Activated B cell treated with CpG ODN at 0.5 μM for 24 hours (primary cell): ENCODE measurements at regions not wholly inside any gene's neighbourhood (a gene's known extent, or its start where the extent isn't known, plus 50 kb on each side); places are given as distances from the start of the nearest gene placed in this dataset.

Experiments used
- ATAC-seq: fragments of 200-7000 bp; cut with Tn5 transposase; one replicate; pipeline ENCODE4 v1.10.0; 2021; ENCODE audit warnings: low read depth, mild to moderate bottlenecking, moderate library complexity
- CTCF ChIA-PET: fragments of 350-600 bp; sonication (Branson Sonifier 250); formaldehyde crosslinking; loops from one replicate; lab custom pipeline; 2021; ENCODE audit warnings: antibody characterized with exemption; lab: Charles Lee
- POLR2A ChIA-PET: fragments of 350-600 bp; sonication (Branson Sonifier 250); formaldehyde crosslinking; loops from one replicate; lab custom pipeline; 2021; ENCODE audit warnings: antibody characterized with exemption; lab: Charles Lee
- DNase-seq: peaks from one replicate; pipeline ENCODE4 v3.0.0; 2022
- H3K27ac Mint-ChIP-seq: one replicate; pipeline ENCODE4 v1.8.0; 2020; ENCODE audit warnings: mixed read lengths
- H3K27me3 Mint-ChIP-seq: one replicate; pipeline ENCODE4 v1.8.0; 2021; ENCODE audit warnings: mixed read lengths
- H3K36me3 Mint-ChIP-seq: one replicate; pipeline ENCODE4 v1.8.0; 2021; ENCODE audit warnings: low read depth, mixed read lengths
- H3K4me1 Mint-ChIP-seq: one replicate; pipeline ENCODE4 v1.8.0; 2021; ENCODE audit warnings: mixed read lengths
- H3K4me3 Mint-ChIP-seq: one replicate; pipeline ENCODE4 v1.8.0; 2020; ENCODE audit warnings: mild to moderate bottlenecking, mixed read lengths
- H3K9me3 Mint-ChIP-seq: one replicate; pipeline ENCODE4 v1.8.0; 2020; ENCODE audit warnings: mixed read lengths
- intact Hi-C: fragments of 100-400 bp; cut with micrococcal nuclease; formaldehyde crosslinking; loops from one replicate; pipeline ENCODE4 v1.15.1; 2024
- TF ChIP-seq, protein P1 (sequence below): fragments of 200-600 bp; IDR thresholded peaks from one replicate; pipeline ENCODE4 v1.8.0; 2022; ENCODE audit warnings: antibody characterized with exemption, mild to moderate bottlenecking

DNA sequence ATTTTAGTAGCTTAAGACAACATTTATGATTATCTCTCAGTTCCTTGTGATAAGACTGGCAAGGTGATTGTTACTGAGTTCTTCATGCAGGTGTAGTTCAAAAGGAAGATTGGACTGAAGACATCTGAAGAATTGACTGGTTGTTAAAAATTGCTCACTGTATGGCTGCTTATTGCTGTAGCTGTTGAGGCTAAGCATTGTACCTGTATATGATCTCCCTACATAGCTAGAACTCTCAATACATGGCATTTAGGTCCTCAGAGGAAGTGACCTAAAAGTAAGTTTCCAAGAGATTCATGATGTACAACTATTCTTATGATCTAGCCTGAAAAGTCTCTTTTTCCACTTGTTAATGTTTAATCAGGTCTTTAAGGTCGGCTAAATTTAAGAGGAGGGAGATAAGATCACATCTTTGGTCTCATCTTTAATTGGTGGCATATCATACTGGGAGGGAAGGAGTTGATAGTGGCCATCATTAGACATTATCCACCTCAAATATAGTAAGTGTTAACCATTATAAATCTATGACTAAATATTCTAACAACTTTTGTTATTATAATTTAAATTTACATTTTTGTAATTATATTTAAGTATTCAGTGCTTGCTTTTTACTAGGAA is 401.2 kb upstream of the EPHA7 start:
- no peak for ATAC-seq
- TF ChIP-seq, protein P1, sequence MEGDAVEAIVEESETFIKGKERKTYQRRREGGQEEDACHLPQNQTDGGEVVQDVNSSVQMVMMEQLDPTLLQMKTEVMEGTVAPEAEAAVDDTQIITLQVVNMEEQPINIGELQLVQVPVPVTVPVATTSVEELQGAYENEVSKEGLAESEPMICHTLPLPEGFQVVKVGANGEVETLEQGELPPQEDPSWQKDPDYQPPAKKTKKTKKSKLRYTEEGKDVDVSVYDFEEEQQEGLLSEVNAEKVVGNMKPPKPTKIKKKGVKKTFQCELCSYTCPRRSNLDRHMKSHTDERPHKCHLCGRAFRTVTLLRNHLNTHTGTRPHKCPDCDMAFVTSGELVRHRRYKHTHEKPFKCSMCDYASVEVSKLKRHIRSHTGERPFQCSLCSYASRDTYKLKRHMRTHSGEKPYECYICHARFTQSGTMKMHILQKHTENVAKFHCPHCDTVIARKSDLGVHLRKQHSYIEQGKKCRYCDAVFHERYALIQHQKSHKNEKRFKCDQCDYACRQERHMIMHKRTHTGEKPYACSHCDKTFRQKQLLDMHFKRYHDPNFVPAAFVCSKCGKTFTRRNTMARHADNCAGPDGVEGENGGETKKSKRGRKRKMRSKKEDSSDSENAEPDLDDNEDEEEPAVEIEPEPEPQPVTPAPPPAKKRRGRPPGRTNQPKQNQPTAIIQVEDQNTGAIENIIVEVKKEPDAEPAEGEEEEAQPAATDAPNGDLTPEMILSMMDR, result no peak
- no peaks in the 10 kb centered on the region for H3K27me3 Mint-ChIP-seq

DNA sequence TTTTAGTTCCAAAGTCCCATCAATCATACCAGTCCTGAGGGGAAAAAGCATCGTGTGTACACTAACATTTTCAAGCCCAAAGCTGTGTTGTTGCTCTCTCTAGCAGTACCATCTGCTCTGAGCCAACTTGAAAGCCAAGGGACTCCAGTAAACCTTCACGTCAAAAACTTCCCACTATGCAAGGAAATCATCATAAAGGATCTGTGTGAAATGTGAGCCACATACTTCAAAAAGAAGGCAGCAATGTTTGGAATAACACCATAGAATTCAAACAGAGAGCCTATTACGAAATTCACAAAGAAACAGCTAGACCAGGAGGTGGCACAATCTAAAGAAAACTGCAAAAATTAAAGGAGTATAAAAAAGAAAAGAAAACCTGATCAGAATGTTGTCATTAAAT is 399.8 kb upstream of the EPHA7 start:
- H3K36me3 Mint-ChIP-seq, result no peaks in the 10 kb centered on the region
- POLR2A ChIA-PET, result no interaction called here
- H3K27ac Mint-ChIP-seq, result no peak overlapping the region

More for the DNA sequence above, 401.2 kb upstream of the EPHA7 start:
- intact Hi-C loops, result no loop called here
- POLR2A ChIA-PET, result no interaction called here
- DNase-seq, result no peak
- Mint-ChIP-seq H3K4me1 (no peaks in the 10 kb centered on the region), H3K27ac (no peak overlapping the region), H3K36me3 (no peaks in the 10 kb centered on the region), H3K9me3 (peaks cover 3% of the 10 kb centered on the region), H3K4me3 (no peak overlapping the region)
- CTCF ChIA-PET, result no interaction called here

DNA sequence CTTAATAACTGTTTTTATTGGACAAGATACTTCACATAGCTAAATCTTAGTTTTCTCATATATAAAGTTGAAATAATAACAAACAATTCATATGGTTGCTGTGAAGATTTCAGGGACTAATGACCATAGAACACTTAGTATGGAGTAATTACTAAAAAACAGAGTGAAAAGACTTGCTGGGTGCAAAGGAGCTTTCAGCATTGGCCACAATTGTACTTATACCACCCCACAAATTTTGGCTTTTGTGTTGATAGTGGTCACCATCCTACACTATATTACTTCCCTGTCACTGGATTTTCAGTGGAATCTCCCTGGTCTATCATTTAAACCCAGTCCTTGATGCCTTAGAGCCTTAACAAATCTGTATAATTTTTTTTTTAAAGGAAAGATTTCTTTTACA is 398.6 kb upstream of the EPHA7 start:
- no peak overlapping the region for H3K4me3 Mint-ChIP-seq
- POLR2A ChIA-PET, result no interaction called here
- CTCF ChIA-PET, result no interaction called here
- TF ChIP-seq, protein P1, result no peak
- intact Hi-C loops, result no loop called here
- no peak overlapping the region for H3K27ac Mint-ChIP-seq
- H3K36me3 Mint-ChIP-seq, result no peaks in the 10 kb centered on the region
- no peaks in the 10 kb centered on the region for H3K27me3 Mint-ChIP-seq
- no peak for DNase-seq
- ATAC-seq, result no peak
- peaks cover 3% of the 10 kb centered on the region for H3K9me3 Mint-ChIP-seq
- H3K4me1 Mint-ChIP-seq, result no peaks in the 10 kb centered on the region

More for the DNA sequence above, 399.8 kb upstream of the EPHA7 start:
- H3K4me3 Mint-ChIP-seq, result no peak overlapping the region
- ATAC-seq (no peak), DNase-seq (no peak)
- peaks cover 3% of the 10 kb centered on the region for H3K9me3 Mint-ChIP-seq
- H3K27me3 Mint-ChIP-seq, result no peaks in the 10 kb centered on the region
- intact Hi-C loops, result no loop called here
- no peaks in the 10 kb centered on the region for H3K4me1 Mint-ChIP-seq
- TF ChIP-seq, protein P1, result no peak
- CTCF ChIA-PET, result no interaction called here

DNA sequence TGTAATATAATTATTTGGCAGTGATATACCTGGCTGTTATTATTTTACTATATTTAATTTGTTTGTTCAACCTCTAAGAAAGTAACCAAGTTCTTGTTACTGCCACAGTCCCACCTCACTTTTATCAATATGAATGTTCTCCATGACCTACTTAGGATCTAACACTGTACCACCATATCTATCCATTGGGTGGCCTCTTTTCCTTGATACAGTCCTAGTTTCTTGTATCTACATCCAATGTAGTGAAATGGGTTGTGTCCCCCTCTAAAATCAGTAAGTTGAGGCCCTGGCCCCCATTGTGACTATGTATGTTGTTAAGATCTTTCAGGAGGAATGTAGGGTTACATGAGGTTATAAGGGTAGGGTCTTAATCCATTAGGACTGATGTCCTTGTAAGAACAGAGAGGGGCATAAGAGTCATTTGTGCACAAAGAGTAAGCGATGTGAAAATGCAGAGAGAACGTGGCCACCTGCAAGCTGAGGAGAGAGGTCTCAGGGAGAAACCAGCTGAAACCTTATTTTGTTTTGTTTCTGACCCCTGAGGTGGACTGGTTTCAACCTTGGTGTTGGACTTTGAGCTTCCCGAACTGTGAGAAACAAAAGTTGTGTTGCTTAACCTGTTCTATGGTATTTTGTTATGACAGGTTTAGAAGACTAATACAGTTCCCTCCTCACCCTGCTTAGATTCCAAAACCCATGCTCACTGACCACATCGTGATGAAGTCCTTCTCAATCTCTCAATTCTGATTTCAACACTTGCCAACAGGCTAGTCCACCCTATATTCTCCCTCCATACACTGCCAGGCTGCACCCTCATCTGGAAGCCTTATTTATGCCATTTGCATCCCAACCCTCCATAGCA is 387.3 kb upstream of the EPHA7 start:
- Mint-ChIP-seq H3K27ac (no peak overlapping the region), H3K4me1 (no peaks in the 10 kb centered on the region), H3K36me3 (no peaks in the 10 kb centered on the region), H3K27me3 (no peaks in the 10 kb centered on the region), H3K9me3 (peaks cover 10% of the 10 kb centered on the region), H3K4me3 (no peak overlapping the region)
- POLR2A ChIA-PET, result no interaction called here
- ATAC-seq, result no peak
- intact Hi-C loops, result no loop called here
- TF ChIP-seq, protein P1, result no peak
- CTCF ChIA-PET, result no interaction called here
- DNase-seq, result no peak

DNA sequence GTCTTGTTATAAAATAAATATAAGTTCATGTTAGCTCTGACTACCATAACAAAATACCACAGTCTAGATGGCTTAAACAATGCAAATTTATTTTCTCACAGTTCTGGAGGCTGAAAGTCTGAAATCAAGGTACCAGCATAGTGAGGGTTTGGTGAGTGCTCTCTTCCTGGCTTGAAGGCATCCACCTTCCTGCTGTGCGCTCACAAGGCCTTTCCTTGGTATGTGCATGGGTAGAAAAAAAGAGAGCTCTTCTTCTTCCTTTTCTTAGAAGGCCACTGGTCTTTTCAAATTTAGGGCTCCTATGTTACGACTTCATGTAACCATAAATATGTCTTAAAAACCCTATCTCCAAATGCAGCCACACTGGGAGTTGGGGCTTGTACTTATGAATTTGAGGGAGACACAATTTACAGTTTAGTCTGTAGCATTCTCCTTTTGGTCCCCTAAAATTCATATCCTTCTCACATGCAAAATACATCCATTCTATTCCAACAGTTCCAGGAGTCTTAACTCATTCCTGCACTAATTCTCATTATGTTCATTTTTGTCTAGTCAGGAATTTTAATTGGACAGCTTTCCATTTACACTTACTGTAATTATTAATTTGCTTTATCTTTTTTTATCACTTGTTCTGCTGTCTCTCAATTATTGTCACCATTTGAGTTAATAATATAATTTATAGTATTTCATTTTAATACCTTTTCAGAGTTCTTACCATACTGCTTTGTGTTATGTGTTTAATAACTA is 381.9 kb upstream of the EPHA7 start:
- ATAC-seq (no peak), DNase-seq (no peak)
- ChIA-PET CTCF (no interaction called here), POLR2A (no interaction called here)
- H3K9me3 Mint-ChIP-seq, result peaks cover 2% of the 10 kb centered on the region
- intact Hi-C loops, result no loop called here
- no peaks in the 10 kb centered on the region for H3K4me1 Mint-ChIP-seq
- no peak overlapping the region for H3K4me3 Mint-ChIP-seq
- no peaks in the 10 kb centered on the region for H3K27me3 Mint-ChIP-seq
- no peak overlapping the region for H3K27ac Mint-ChIP-seq
- H3K36me3 Mint-ChIP-seq, result no peaks in the 10 kb centered on the region
- TF ChIP-seq, protein P1, result no peak
